Upper lobe of left lung (tissue), 4 donors: ENCODE measurements at regions not wholly inside any gene's neighbourhood (a gene's known extent, or its start where the extent isn't known, plus 50 kb on each side); places are given as distances from the start of the nearest gene placed in this dataset.

Experiments
- CTCF ChIP-seq, 6 experiments: fragments of 450-650 bp in 4 of 6; fragments of 200-600 bp in 2 of 6; sonication (generic) in 2 of 6; IDR thresholded peaks; one replicate each; pipeline ENCODE4 v1.5.1; 2016 to 2019; ENCODE audit warnings: antibody characterized with exemption in 6 of 6
- EP300 ChIP-seq, 4 donors: sonication (generic); formaldehyde crosslinking; IDR thresholded peaks; one replicate each; pipeline ENCODE4 v1.5.1; 2017; ENCODE audit warnings: antibody characterized with exemption in 4 of 4, control low read depth in 2 of 4

GRCh38 chr7:118517275-118517674 is 292.8 kb downstream of the ANKRD7 start:
- TF ChIP-seq CTCF (IDR thresholded peaks at IDR 0.05), result no peak
- no peak for TF ChIP-seq EP300 (IDR thresholded peaks at IDR 0.05)
